Kidney (tissue), 13 donors: ENCODE measurements at regions not wholly inside any gene's neighbourhood (a gene's known extent, or its start where the extent isn't known, plus 50 kb on each side); places are given as distances from the start of the nearest gene placed in this dataset.

Experiments used
- DNase-seq, 5 donors: peaks; one replicate each; pipeline ENCODE4 v3.0.0-alpha.2; 2013 to 2020
- FAIRE-seq: peaks from 2 replicates; lab custom pipeline; 2012; peaks lifted over from hg19 to GRCh38; lab: Jason Lieb, UNC
- H3K27ac ChIP-seq, 2 donors: one replicate each; pipeline ENCODE4 v1.7.0; 2013; ENCODE audit warnings: low read depth in 2 of 2, low read length in 2 of 2, inconsistent platforms in 1 of 2
- H3K27me3 ChIP-seq: one replicate; pipeline ENCODE4 v1.7.1; 2013; ENCODE audit warnings: low read length, inconsistent platforms; ENCODE audit not compliant: control insufficient read depth, insufficient read depth
- H3K36me3 ChIP-seq, 3 donors: one replicate each; pipeline versions ENCODE4 v1.7.0 to v1.7.1; 2013; ENCODE audit warnings: low read length in 3 of 3, control low read depth in 1 of 3, inconsistent platforms in 1 of 3; ENCODE audit not compliant: insufficient read depth in 3 of 3, control insufficient read depth in 2 of 3
- H3K4me1 ChIP-seq, 3 donors: one replicate each; pipeline versions ENCODE4 v1.7.0 to v1.7.1; 2013; ENCODE audit warnings: low read length in 3 of 3, inconsistent platforms in 1 of 3, low read depth in 1 of 3; ENCODE audit not compliant: control insufficient read depth in 2 of 3, insufficient read depth in 2 of 3
- H3K4me3 ChIP-seq, 3 donors: one replicate each; pipeline versions ENCODE4 v1.7.0 to v1.8.1; 2013; ENCODE audit warnings: low read length in 3 of 3, control low read depth in 1 of 3, inconsistent platforms in 1 of 3
- H3K9ac ChIP-seq, 3 donors: one replicate each; pipeline versions ENCODE4 v1.7.0 to v1.7.1; 2013; ENCODE audit warnings: low read length in 3 of 3, control low read depth in 1 of 3, inconsistent platforms in 1 of 3
- H3K9me3 ChIP-seq, 3 donors: one replicate each; pipeline versions ENCODE4 v1.7.0 to v1.7.1; 2013; ENCODE audit warnings: low read length in 3 of 3, control low read depth in 1 of 3, inconsistent platforms in 1 of 3; ENCODE audit not compliant: control insufficient read depth in 2 of 3, insufficient read depth in 1 of 3
- intact Hi-C: fragments of 100-400 bp; cut with DNase I; formaldehyde crosslinking; loops from one replicate; pipeline ENCODE4 v1.11.1; 2022
- TF ChIP-seq, protein P1 (sequence below): IDR thresholded peaks from 3 replicates; pipeline ENCODE4 v1.5.1; 2012; ENCODE audit warnings: mild to moderate bottlenecking, moderate library complexity, borderline replicate concordance; ENCODE audit not compliant: insufficient read depth; ENCODE audit errors: extremely low read depth
- donor health status: control.
- donor health status: control.
- donor health status: control.
- donor health status: control.
- donor health status: control.
- donor health status: DM: yes; HTN: yes; CAD: no.
- donor health status: Normal renal cell carcinoma (clear cell type).

DNA sequence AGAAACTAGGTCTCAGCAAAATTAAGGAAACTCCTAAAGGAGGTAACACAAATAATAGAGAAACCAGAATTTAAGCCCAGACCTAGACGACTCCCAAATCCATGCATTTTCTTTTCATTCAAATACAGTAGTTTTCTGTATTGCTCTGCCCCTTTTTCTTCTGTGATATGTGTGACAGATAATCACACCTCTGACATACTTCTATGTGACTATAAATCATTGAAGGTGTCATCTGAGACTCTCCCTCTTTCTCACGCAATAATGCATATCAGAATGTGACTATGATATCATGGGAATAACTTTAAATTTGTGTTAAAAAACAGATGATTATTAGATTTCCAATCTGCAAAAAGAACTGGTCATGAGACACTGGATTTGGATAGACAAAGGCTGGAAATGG lies 143.0 kb upstream of the ELAC2 start:
- H3K9ac ChIP-seq: no peak overlapping the region
- H3K4me3 ChIP-seq: no peak overlapping the region
- TF ChIP-seq, protein P1, sequence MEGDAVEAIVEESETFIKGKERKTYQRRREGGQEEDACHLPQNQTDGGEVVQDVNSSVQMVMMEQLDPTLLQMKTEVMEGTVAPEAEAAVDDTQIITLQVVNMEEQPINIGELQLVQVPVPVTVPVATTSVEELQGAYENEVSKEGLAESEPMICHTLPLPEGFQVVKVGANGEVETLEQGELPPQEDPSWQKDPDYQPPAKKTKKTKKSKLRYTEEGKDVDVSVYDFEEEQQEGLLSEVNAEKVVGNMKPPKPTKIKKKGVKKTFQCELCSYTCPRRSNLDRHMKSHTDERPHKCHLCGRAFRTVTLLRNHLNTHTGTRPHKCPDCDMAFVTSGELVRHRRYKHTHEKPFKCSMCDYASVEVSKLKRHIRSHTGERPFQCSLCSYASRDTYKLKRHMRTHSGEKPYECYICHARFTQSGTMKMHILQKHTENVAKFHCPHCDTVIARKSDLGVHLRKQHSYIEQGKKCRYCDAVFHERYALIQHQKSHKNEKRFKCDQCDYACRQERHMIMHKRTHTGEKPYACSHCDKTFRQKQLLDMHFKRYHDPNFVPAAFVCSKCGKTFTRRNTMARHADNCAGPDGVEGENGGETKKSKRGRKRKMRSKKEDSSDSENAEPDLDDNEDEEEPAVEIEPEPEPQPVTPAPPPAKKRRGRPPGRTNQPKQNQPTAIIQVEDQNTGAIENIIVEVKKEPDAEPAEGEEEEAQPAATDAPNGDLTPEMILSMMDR: no peak
- intact Hi-C loops: no loop called here
- DNase-seq: no peak
- H3K9me3 ChIP-seq: no peaks in the 10 kb centered on the region
- H3K27me3 ChIP-seq: no peaks in the 10 kb centered on the region
- no peak overlapping the region for H3K27ac ChIP-seq
- no peaks in the 10 kb centered on the region for H3K4me1 ChIP-seq
- FAIRE-seq: no peak
- H3K36me3 ChIP-seq: no peaks in the 10 kb centered on the region

DNA sequence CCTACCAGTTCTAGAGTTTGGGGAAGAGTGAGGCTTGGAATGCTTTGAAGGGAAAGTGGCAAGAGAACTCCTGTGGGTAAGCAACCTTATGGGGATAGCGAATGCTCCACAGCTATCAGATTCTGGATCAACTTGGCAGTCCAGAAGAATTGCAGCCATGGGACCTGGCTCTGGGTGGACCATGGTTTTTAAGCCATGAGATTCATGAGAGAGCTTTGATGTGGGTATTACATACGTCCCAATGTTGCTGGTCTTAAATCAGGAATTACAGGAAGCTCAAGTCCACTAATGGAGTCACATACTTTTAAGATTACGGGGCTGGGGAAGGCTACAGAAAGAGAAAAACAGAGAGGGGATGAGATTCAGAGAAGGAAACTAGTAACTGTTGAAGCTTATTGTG lies 142.5 kb upstream of the ELAC2 start:
- Histone ChIP-seq H3K27ac (no peak overlapping the region), H3K36me3 (no peaks in the 10 kb centered on the region), H3K9ac (no peak overlapping the region), H3K27me3 (no peaks in the 10 kb centered on the region), H3K4me3 (no peak overlapping the region), H3K9me3 (no peaks in the 10 kb centered on the region), H3K4me1 (no peaks in the 10 kb centered on the region)
- FAIRE-seq: no peak
- TF ChIP-seq, protein P1: no peak
- intact Hi-C loops: no loop called here
- DNase-seq: no peak

DNA sequence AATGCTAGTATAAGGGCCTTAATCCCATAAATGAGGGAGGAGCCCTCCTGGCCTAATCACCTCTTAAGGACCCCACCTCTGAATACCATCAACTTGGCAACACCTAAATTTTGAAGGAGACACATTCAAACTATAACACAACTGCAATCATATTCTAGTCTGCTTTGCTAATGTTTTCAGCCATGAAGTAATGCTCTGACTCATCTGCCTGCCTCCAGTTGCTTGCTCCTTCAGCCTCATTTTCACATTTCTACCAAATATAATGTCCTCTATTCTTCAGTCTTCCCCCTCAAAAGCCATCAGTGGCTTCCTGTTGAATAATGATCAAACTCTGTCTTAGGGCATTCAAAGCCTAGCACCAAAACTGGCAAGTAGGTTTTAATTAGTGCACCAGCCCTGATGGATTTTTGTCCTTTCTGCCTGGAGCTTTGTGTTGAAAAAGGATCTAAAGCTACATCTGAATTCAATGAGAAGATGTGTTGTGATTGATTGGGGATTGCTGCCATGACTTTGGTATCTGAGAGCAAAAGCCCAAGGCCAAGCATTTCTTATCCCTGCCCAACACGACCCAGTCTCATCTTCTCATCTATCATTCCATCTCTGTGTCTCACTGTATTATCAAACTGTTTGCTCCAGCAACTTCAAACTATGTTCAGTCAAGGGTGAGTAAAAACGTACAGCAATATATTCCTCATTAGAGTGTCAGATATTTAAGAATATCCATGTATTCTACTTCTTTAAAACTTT lies 140.8 kb upstream of the ELAC2 start:
- intact Hi-C loops: no loop called here
- DNase-seq (no peak), FAIRE-seq (no peak)
- H3K36me3 ChIP-seq: no peaks in the 10 kb centered on the region
- no peak overlapping the region for H3K9ac ChIP-seq
- TF ChIP-seq, protein P1: no peak
- H3K9me3 ChIP-seq: no peaks in the 10 kb centered on the region
- no peaks in the 10 kb centered on the region for H3K4me1 ChIP-seq
- H3K27me3 ChIP-seq: no peaks in the 10 kb centered on the region
- no peak overlapping the region for H3K27ac ChIP-seq
- no peak overlapping the region for H3K4me3 ChIP-seq

DNA sequence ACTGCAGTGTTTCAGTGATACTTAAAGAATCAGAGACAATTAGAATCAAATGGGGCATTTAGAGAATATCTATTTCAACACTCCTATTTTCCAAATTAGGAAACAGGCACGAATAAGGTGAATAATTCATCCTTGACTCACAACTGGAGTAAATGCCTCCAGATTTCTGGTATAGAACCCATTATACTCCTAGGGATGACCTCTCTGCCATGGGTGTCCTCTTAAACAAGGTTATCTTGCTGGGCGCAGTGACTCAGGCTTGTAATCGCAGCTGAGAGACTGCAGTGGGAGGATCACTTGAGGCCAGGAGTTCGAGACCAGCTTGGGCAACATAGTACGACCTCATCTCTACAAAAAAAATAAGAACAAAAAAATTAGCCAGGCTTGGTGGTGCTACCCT lies 139.8 kb upstream of the ELAC2 start:
- H3K27me3 ChIP-seq: no peaks in the 10 kb centered on the region

More for the DNA sequence above, 139.8 kb upstream of the ELAC2 start:
- H3K9ac ChIP-seq: no peak overlapping the region
- no peaks in the 10 kb centered on the region for H3K9me3 ChIP-seq
- no peaks in the 10 kb centered on the region for H3K36me3 ChIP-seq
- no peaks in the 10 kb centered on the region for H3K4me1 ChIP-seq
- TF ChIP-seq, protein P1: no peak
- DNase-seq (no peak), FAIRE-seq (no peak)
- no peak overlapping the region for H3K4me3 ChIP-seq
- intact Hi-C loops: no loop called here
- no peak overlapping the region for H3K27ac ChIP-seq
